H1 (cell line): ENCODE measurements at regions not wholly inside any gene's neighbourhood (a gene's known extent, or its start where the extent isn't known, plus 50 kb on each side); places are given as distances from the start of the nearest gene placed in this dataset.

Experiments
- CEBPB ChIP-seq: IDR thresholded peaks from 2 replicates; pipeline ENCODE4 v1.6.1; 2012; ENCODE audit warnings: low read depth, low read length
- EZH2 ChIP-seq: fragments of 200-600 bp; sonication (generic); IDR thresholded peaks from 2 replicates; pipeline ENCODE4 v1.7.1; 2012; ENCODE audit warnings: low read depth, mild to moderate bottlenecking, moderate library complexity, low read length, inconsistent platforms; ENCODE audit not compliant: severe bottlenecking
- FOSL1 ChIP-seq: IDR thresholded peaks from 2 replicates; pipeline ENCODE4 v1.6.1; 2011; ENCODE audit warnings: mild to moderate bottlenecking, low read depth, low read length, moderate library complexity; ENCODE audit not compliant: insufficient read depth
- GABPA ChIP-seq: IDR thresholded peaks from 2 replicates; pipeline ENCODE4 v1.6.1; 2011; ENCODE audit warnings: mild to moderate bottlenecking, low read length, moderate library complexity, borderline replicate concordance; ENCODE audit not compliant: insufficient read depth
- HDAC6 ChIP-seq: IDR thresholded peaks from one replicate; pipeline ENCODE4 v1.7.1; 2012; ENCODE audit warnings: low read depth, mild to moderate bottlenecking, inconsistent platforms, low read length, moderate library complexity
- POLR2A ChIP-seq, 2 experiments: IDR thresholded peaks; 1 replicate in 1 of 2; 2 replicates in 1 of 2; pipeline ENCODE4 v1.6.1; 2011; ENCODE audit warnings: low read depth in 2 of 2, low read length in 2 of 2, mild to moderate bottlenecking in 2 of 2; ENCODE audit errors: control extremely low read depth in 1 of 2
- RBBP5 ChIP-seq: IDR thresholded peaks from 2 replicates; pipeline ENCODE4 v1.7.1; 2012; ENCODE audit warnings: low read depth, mild to moderate bottlenecking, inconsistent platforms, low read length, moderate library complexity, borderline replicate concordance
- SUZ12 ChIP-seq: fragments of 200-600 bp; sonication (generic); IDR thresholded peaks from 2 replicates; pipeline ENCODE4 v1.6.1; 2012; ENCODE audit warnings: mild to moderate bottlenecking, inconsistent platforms, low read length, moderate library complexity, mixed read lengths
- TAF1 ChIP-seq: IDR thresholded peaks from 2 replicates; pipeline ENCODE4 v1.6.1; 2011; ENCODE audit warnings: mild to moderate bottlenecking, low read depth, low read length
- TBP ChIP-seq: IDR thresholded peaks from 2 replicates; pipeline ENCODE4 v1.6.1; 2011; ENCODE audit warnings: low read depth, low read length, improper control_type of control experiment
- TF ChIP-seq, protein P1 (sequence below), 3 experiments: IDR thresholded peaks; 1 replicate in 2 of 3; 2 replicates in 1 of 3; pipeline versions ENCODE4 v1.5.1 to v1.6.1; 2011; ENCODE audit warnings: low read length in 3 of 3, mild to moderate bottlenecking in 3 of 3, inconsistent platforms in 2 of 3, low read depth in 1 of 3, moderate library complexity in 1 of 3; ENCODE audit not compliant: insufficient read depth in 1 of 3; ENCODE audit errors: control extremely low read depth in 1 of 3
- TF ChIP-seq, protein P2 (sequence below): IDR thresholded peaks from 2 replicates; pipeline ENCODE4 v1.6.1; 2012; ENCODE audit warnings: inconsistent platforms

DNA sequence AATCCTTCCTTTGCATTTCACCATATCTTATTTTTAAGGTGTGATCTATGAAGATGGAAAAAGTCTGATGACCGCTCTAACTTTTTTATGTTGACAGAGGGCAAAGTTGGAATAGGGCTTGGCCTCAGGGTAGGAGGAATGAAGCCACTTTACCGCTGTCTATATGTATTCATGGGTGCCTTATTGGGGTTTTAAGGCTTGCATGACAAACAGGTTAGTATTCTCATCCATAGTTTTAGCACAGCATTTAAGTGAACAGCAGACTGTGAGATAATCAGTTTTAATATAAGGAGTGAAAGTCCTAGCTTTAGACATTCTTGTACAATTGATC lies 81.7 kb upstream of the BMP2K start:
- TF ChIP-seq FOSL1 = no peak
- no peak for TF ChIP-seq TAF1
- TF ChIP-seq, protein P1, sequence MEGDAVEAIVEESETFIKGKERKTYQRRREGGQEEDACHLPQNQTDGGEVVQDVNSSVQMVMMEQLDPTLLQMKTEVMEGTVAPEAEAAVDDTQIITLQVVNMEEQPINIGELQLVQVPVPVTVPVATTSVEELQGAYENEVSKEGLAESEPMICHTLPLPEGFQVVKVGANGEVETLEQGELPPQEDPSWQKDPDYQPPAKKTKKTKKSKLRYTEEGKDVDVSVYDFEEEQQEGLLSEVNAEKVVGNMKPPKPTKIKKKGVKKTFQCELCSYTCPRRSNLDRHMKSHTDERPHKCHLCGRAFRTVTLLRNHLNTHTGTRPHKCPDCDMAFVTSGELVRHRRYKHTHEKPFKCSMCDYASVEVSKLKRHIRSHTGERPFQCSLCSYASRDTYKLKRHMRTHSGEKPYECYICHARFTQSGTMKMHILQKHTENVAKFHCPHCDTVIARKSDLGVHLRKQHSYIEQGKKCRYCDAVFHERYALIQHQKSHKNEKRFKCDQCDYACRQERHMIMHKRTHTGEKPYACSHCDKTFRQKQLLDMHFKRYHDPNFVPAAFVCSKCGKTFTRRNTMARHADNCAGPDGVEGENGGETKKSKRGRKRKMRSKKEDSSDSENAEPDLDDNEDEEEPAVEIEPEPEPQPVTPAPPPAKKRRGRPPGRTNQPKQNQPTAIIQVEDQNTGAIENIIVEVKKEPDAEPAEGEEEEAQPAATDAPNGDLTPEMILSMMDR (IDR thresholded peaks at IDR 0.05; ENCODE audit: control extremely low read depth in 1 of 3, insufficient read depth in 1 of 3, low read depth in 1 of 3, low read length in 3 of 3) = no peak
- no peak for TF ChIP-seq POLR2A (IDR thresholded peaks at IDR 0.05; ENCODE audit: control extremely low read depth in 1 of 2, low read depth in 2 of 2, low read length in 2 of 2)
- TF ChIP-seq TBP = no peak
- no peak for TF ChIP-seq RBBP5
- TF ChIP-seq SUZ12 = no peak
- TF ChIP-seq HDAC6 = no peak
- no peak for TF ChIP-seq EZH2
- TF ChIP-seq GABPA = no peak
- TF ChIP-seq, protein P2, sequence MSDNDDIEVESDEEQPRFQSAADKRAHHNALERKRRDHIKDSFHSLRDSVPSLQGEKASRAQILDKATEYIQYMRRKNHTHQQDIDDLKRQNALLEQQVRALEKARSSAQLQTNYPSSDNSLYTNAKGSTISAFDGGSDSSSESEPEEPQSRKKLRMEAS = no peak
- no peak for TF ChIP-seq CEBPB
